ENCODE measurements at regions not wholly inside any gene's neighbourhood (a gene's known extent, or its start where the extent isn't known, plus 50 kb on each side); places are given as distances from the start of the nearest gene placed in this dataset.

GRCh38 chr4:123747016-123747415 lies 350.4 kb downstream of the SPRY1 start:
- DNase-seq (ENCODE audit: low read depth), result no peak

GRCh38 chr4:123748806-123749205 lies 352.2 kb downstream of the SPRY1 start:
- no peak for DNase-seq (ENCODE audit: low read depth)

- no peak for DNase-seq (ENCODE audit: low read depth)
These were observed 352.8 kb downstream of the SPRY1 start for GRCh38 chr4:123749383-123749782.

- no peak for DNase-seq (ENCODE audit: low read depth)
These were observed 353.4 kb downstream of the SPRY1 start for GRCh38 chr4:123750044-123750443.

GRCh38 chr4:123755655-123756054 lies 359.1 kb downstream of the SPRY1 start:
- no peak for DNase-seq (ENCODE audit: low read depth)

GRCh38 chr4:123767806-123768205 lies 371.2 kb downstream of the SPRY1 start:
- no peak for DNase-seq (ENCODE audit: low read depth)

GRCh38 chr4:123770884-123771283 lies 374.3 kb downstream of the SPRY1 start:
- DNase-seq (ENCODE audit: low read depth), result no peak

- no peak for DNase-seq (ENCODE audit: low read depth)
These were observed 379.7 kb downstream of the SPRY1 start for GRCh38 chr4:123776267-123776666.

- no peak for DNase-seq (ENCODE audit: low read depth)
These were observed 380.8 kb downstream of the SPRY1 start for GRCh38 chr4:123777373-123777772.

- no peak for DNase-seq (ENCODE audit: low read depth)
These were observed 386.7 kb downstream of the SPRY1 start for GRCh38 chr4:123783151-123783790.

- no peak for DNase-seq (ENCODE audit: low read depth)
These were observed 387.3 kb downstream of the SPRY1 start for GRCh38 chr4:123783921-123784320.

- no peak for DNase-seq (ENCODE audit: low read depth)
These were observed 388.0 kb downstream of the SPRY1 start for GRCh38 chr4:123784626-123785025.

- DNase-seq (ENCODE audit: low read depth), result no peak
These were observed 388.9 kb downstream of the SPRY1 start for GRCh38 chr4:123785538-123785937.

GRCh38 chr4:123786163-123786915 lies 389.7 kb downstream of the SPRY1 start:
- DNase-seq (ENCODE audit: low read depth), result no peak

- no peak for DNase-seq (ENCODE audit: low read depth)
These were observed 390.3 kb downstream of the SPRY1 start for GRCh38 chr4:123786920-123787319.

GRCh38 chr4:123787512-123788080 lies 391.0 kb downstream of the SPRY1 start:
- no peak for DNase-seq (ENCODE audit: low read depth)

GRCh38 chr4:123788577-123788976 lies 392.0 kb downstream of the SPRY1 start:
- no peak for DNase-seq (ENCODE audit: low read depth)

- no peak for DNase-seq (ENCODE audit: low read depth)
These were observed 394.1 kb downstream of the SPRY1 start for GRCh38 chr4:123790681-123791080.

GRCh38 chr4:123802082-123802645 lies 405.6 kb downstream of the SPRY1 start:
- no peak for DNase-seq (ENCODE audit: low read depth)

GRCh38 chr4:123802933-123803332 lies 406.3 kb downstream of the SPRY1 start:
- no peak for DNase-seq (ENCODE audit: low read depth)

GRCh38 chr4:123804196-123804721 lies 407.7 kb downstream of the SPRY1 start:
- no peak for DNase-seq (ENCODE audit: low read depth)

- no peak for DNase-seq (ENCODE audit: low read depth)
These were observed 409.5 kb downstream of the SPRY1 start for GRCh38 chr4:123806056-123806455.

GRCh38 chr4:123807187-123807586 lies 410.6 kb downstream of the SPRY1 start:
- no peak for DNase-seq (ENCODE audit: low read depth)
